Neural cell (in vitro differentiated cells): ENCODE measurements at regions not wholly inside any gene's neighbourhood (a gene's known extent, or its start where the extent isn't known, plus 50 kb on each side); places are given as distances from the start of the nearest gene placed in this dataset.

Experiments
- H2AFZ ChIP-seq: fragments of 200-600, 300-800 bp; sonication (generic), shearing (Covaris generic); 2 replicates; pipeline ENCODE4 v1.6.0; 2014; ENCODE audit warnings: low read depth, mild to moderate bottlenecking, antibody characterized with exemption, low read length, moderate library complexity
- H3F3A ChIP-seq: fragments of 200-600 bp; shearing (Covaris generic); 2 replicates; pipeline ENCODE4 v1.6.1; 2016; ENCODE audit warnings: mild to moderate bottlenecking, moderate library complexity, mixed read lengths, antibody characterized with exemption, low read length; ENCODE audit not compliant: insufficient read depth, poor library complexity, severe bottlenecking
- H3K27ac ChIP-seq: fragments of 200-600, 300-800 bp; sonication (generic), shearing (Covaris generic); 2 replicates; pipeline ENCODE4 v1.5.1; 2014; ENCODE audit warnings: mild to moderate bottlenecking, low read length, moderate library complexity
- H3K27me3 ChIP-seq: fragments of 300-800, 200-600 bp; sonication (generic), shearing (Covaris generic); 2 replicates; pipeline ENCODE4 v1.6.0; 2014; ENCODE audit warnings: mild to moderate bottlenecking, low read depth, low read length, moderate library complexity; ENCODE audit not compliant: insufficient read depth
- H3K36me3 ChIP-seq: fragments of 300-800, 200-600 bp; sonication (generic), shearing (Covaris generic); 2 replicates; pipeline ENCODE4 v1.5.1; 2014; ENCODE audit warnings: mild to moderate bottlenecking, antibody characterized with exemption, low read length, moderate library complexity; ENCODE audit not compliant: insufficient read depth
- H3K4me2 ChIP-seq: fragments of 300-800, 200-600 bp; sonication (generic), shearing (Covaris generic); 2 replicates; pipeline ENCODE4 v1.6.0; 2014; ENCODE audit warnings: mild to moderate bottlenecking, low read length
- H3K4me3 ChIP-seq: fragments of 300-800, 200-600 bp; sonication (generic), shearing (Covaris generic); 2 replicates; pipeline ENCODE4 v1.5.1; 2014; ENCODE audit warnings: mild to moderate bottlenecking, low read length, moderate library complexity
- H3K79me2 ChIP-seq: fragments of 200-600 bp; shearing (Covaris generic); replicated peaks from 2 replicates; pipeline ENCODE4 v1.6.0; 2014; ENCODE audit warnings: mild to moderate bottlenecking, low read length, moderate library complexity; ENCODE audit not compliant: insufficient read depth
- H3K9ac ChIP-seq: fragments of 300-800, 200-600 bp; sonication (generic), shearing (Covaris generic); 2 replicates; pipeline ENCODE4 v1.6.1; 2016; ENCODE audit warnings: mild to moderate bottlenecking, low read length, mixed read lengths
- H3K9me2 ChIP-seq: fragments of 200-600 bp; shearing (Covaris generic); 2 replicates; pipeline ENCODE4 v1.6.1; 2016; ENCODE audit warnings: mild to moderate bottlenecking, low read length, mixed read lengths; ENCODE audit not compliant: insufficient read depth
- H3K9me3 ChIP-seq: fragments of 200-600, 300-800 bp; sonication (generic), shearing (Covaris generic); 2 replicates; pipeline ENCODE4 v1.6.1; 2016; ENCODE audit warnings: mild to moderate bottlenecking, mixed run types, low read length, moderate library complexity, mixed read lengths
- H4K20me1 ChIP-seq: fragments of 200-600 bp; shearing (Covaris generic); 2 replicates; pipeline ENCODE4 v1.6.1; 2016; ENCODE audit warnings: mild to moderate bottlenecking, mixed run types; ENCODE audit not compliant: insufficient read depth
- CTCF ChIP-seq: fragments of 450-650 bp; IDR thresholded peaks from 2 replicates; pipeline ENCODE4 v1.5.1; 2014; ENCODE audit warnings: antibody characterized with exemption, mild to moderate bottlenecking, moderate library complexity; ENCODE audit not compliant: poor library complexity, severe bottlenecking
- EP300 ChIP-seq: fragments of 450-650 bp; conservative IDR thresholded peaks from 2 replicates; pipeline ENCODE4 v1.6.1; 2014; ENCODE audit warnings: antibody characterized with exemption, mild to moderate bottlenecking, moderate library complexity; ENCODE audit not compliant: poor library complexity, severe bottlenecking
- EZH2 ChIP-seq: fragments of 200-600, 300-800 bp; shearing (Covaris generic), sonication (generic); IDR thresholded peaks from 2 replicates; pipeline ENCODE4 v1.6.1; 2014; ENCODE audit warnings: antibody characterized with exemption, low read length, borderline replicate concordance, mild to moderate bottlenecking; ENCODE audit not compliant: insufficient read depth, poor library complexity, severe bottlenecking
- MXI1 ChIP-seq: fragments of 450-650 bp; conservative IDR thresholded peaks from 2 replicates; pipeline ENCODE4 v1.6.1; 2014; ENCODE audit warnings: antibody characterized with exemption, mild to moderate bottlenecking; ENCODE audit not compliant: poor library complexity, severe bottlenecking
- POLR2AphosphoS5 ChIP-seq: IDR thresholded peaks from 2 replicates; pipeline ENCODE4 v1.6.1; 2012
- RAD21 ChIP-seq: fragments of 450-650 bp; conservative IDR thresholded peaks from 2 replicates; pipeline ENCODE4 v1.6.1; 2014; ENCODE audit warnings: antibody characterized with exemption, mild to moderate bottlenecking, moderate library complexity
- REST ChIP-seq: IDR thresholded peaks from 2 replicates; pipeline ENCODE4 v1.6.1; 2012; ENCODE audit warnings: borderline replicate concordance
- SMC3 ChIP-seq: fragments of 450-650 bp; conservative IDR thresholded peaks from 2 replicates; pipeline ENCODE4 v1.6.1; 2014; ENCODE audit warnings: antibody characterized with exemption, mild to moderate bottlenecking, moderate library complexity; ENCODE audit not compliant: poor library complexity
- TAF1 ChIP-seq: IDR thresholded peaks from 2 replicates; pipeline ENCODE4 v1.6.1; 2012; ENCODE audit warnings: low read depth

- TF ChIP-seq SMC3 (no peak), REST (no peak), CTCF (no peak)
- Histone ChIP-seq H3K9me3 (no peaks in the 10 kb centered on the region), H3K9me2 (no peaks in the 10 kb centered on the region), H3K27ac (no peak overlapping the region), H3K4me2 (no peak overlapping the region), H2AFZ (no peak overlapping the region), H3F3A (no peaks in the 10 kb centered on the region), H3K27me3 (no peaks in the 10 kb centered on the region), H3K4me3 (no peak overlapping the region), H3K36me3 (no peaks in the 10 kb centered on the region), H4K20me1 (no peaks in the 10 kb centered on the region), H3K9ac (no peak overlapping the region), H3K79me2 (no peaks in the 10 kb centered on the region)
Measured at GRCh38 chr12:65539023-65539422, 260.5 kb downstream of the MSRB3 start.

- TF ChIP-seq SMC3 (no peak), POLR2AphosphoS5 (no peak), RAD21 (no peak), EZH2 (no peak), EP300 (no peak), CTCF (no peak), MXI1 (no peak), TAF1 (no peak), REST (no peak)
- H3K36me3 ChIP-seq = no peaks in the 10 kb centered on the region
Measured at GRCh38 chr12:65540140-65540539, 261.7 kb downstream of the MSRB3 start.

More at GRCh38 chr12:65540140-65540539, 261.7 kb downstream of the MSRB3 start:
- H2AFZ ChIP-seq = no peak overlapping the region
- H3K27ac ChIP-seq = no peak overlapping the region
- no peak overlapping the region for H3K4me2 ChIP-seq
- H4K20me1 ChIP-seq = no peaks in the 10 kb centered on the region
- no peaks in the 10 kb centered on the region for H3K79me2 ChIP-seq
- no peaks in the 10 kb centered on the region for H3K27me3 ChIP-seq
- H3K9me3 ChIP-seq = no peaks in the 10 kb centered on the region
- no peaks in the 10 kb centered on the region for H3K9me2 ChIP-seq
- H3K4me3 ChIP-seq = no peak overlapping the region
- no peaks in the 10 kb centered on the region for H3F3A ChIP-seq
- H3K9ac ChIP-seq = no peak overlapping the region
